ENCODE measurements at regions not wholly inside any gene's neighbourhood (a gene's known extent, or its start where the extent isn't known, plus 50 kb on each side); places are given as distances from the start of the nearest gene placed in this dataset.

DNA sequence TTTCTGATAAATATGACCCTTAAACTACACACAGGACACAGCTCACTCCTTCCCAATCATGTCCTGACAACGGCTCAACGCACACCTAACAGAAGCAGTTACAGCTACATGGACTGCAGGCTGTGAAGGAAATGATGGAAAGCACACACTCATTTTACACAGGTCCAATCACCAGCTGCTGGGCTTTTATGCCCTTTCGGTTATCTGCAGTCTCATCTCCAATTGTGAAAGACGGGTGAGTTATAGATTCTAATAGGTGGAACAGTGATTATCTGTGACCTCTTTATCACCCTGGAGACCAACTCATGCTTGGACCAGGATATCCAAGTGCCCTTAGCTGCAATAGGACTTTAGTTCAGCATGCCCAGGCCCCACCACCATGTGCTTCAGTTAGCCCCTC is 110.4 kb upstream of the CREB1 start:
- H3K4me1 ChIP-seq, result no peaks in the 10 kb centered on the region
- TF ChIP-seq, protein P1, sequence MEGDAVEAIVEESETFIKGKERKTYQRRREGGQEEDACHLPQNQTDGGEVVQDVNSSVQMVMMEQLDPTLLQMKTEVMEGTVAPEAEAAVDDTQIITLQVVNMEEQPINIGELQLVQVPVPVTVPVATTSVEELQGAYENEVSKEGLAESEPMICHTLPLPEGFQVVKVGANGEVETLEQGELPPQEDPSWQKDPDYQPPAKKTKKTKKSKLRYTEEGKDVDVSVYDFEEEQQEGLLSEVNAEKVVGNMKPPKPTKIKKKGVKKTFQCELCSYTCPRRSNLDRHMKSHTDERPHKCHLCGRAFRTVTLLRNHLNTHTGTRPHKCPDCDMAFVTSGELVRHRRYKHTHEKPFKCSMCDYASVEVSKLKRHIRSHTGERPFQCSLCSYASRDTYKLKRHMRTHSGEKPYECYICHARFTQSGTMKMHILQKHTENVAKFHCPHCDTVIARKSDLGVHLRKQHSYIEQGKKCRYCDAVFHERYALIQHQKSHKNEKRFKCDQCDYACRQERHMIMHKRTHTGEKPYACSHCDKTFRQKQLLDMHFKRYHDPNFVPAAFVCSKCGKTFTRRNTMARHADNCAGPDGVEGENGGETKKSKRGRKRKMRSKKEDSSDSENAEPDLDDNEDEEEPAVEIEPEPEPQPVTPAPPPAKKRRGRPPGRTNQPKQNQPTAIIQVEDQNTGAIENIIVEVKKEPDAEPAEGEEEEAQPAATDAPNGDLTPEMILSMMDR (IDR thresholded peaks at IDR 0.05 in 8 of 11, conservative IDR thresholded peaks at IDR 0.05 in 3 of 11), result no peak
- TF ChIP-seq POLR2AphosphoS5 (IDR thresholded peaks at IDR 0.05) (no peak), POLR2A (IDR thresholded peaks at IDR 0.05) (no peak)
- H3K4me3 ChIP-seq, result no peak overlapping the region
- no peaks in the 10 kb centered on the region for H3K9me3 ChIP-seq
- H3K27ac ChIP-seq, result no peak overlapping the region
- DNase-seq, result no peak
- 79 to 98% (median 92%) methylated on average over 4 of the region's 4 CpGs for WGBS, 5 donors
- H3K36me3 ChIP-seq, result no peaks in the 10 kb centered on the region
- intact Hi-C loops (cut with DNase I; ENCODE audit: low total_unique reads), result no loop called here
- H3K27me3 ChIP-seq (replicated peaks in 1 of 7), result no peaks in the 10 kb centered on the region

DNA sequence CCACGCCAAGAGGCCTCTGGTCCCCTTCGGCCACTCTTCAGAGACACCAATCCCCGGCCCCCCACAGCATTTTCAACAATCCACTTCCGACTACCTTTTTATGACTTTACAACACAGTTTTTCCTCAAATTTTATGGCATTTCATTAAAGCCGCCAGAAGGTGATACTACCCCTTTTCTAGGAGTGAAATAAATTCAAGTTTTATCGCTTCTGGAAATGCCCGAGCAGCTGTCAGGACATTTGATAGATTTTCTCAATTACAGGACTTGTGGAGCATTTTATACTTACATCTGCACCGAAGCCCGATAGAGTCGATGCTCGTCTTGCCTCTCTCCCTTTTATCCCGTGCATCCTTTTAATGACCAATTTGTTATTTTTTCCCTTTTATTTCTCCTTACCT is 108.1 kb upstream of the CREB1 start:
- Histone ChIP-seq H3K9me3 (no peaks in the 10 kb centered on the region), H3K4me1 (no peaks in the 10 kb centered on the region), H3K27ac (no peak overlapping the region), H3K4me3 (no peak overlapping the region), H3K36me3 (no peaks in the 10 kb centered on the region), H3K27me3 (replicated peaks in 1 of 7) (no peaks in the 10 kb centered on the region)
- WGBS, 5 donors, result 92 to 98% (median 95%) methylated on average over 12 of the region's 12 CpGs
- intact Hi-C loops (cut with DNase I; ENCODE audit: low total_unique reads), result no loop called here
- no peak for DNase-seq
- TF ChIP-seq POLR2A (IDR thresholded peaks at IDR 0.05) (no peak), POLR2AphosphoS5 (IDR thresholded peaks at IDR 0.05) (no peak)
- TF ChIP-seq, protein P1 (IDR thresholded peaks at IDR 0.05 in 8 of 11, conservative IDR thresholded peaks at IDR 0.05 in 3 of 11), result no peak

DNA sequence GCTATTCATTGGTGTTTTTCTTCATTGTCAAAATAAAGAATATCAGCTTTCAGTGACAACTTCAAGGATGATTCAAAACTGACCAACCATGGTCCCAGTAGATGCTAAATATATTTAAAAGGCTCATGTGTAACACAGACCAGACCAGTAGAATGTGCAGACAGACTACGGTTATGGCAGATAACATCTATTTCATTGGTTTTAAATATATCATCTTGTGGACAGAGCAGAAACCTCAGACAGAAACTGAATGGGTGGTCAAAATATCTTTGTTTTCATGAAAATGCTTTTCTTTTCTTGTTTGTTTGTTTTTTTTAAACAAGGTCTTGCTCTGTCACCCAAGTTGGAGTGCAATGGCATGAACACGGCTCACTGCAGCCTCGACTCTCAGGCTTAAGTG is 107.4 kb upstream of the CREB1 start:
- H3K9me3 ChIP-seq, result no peaks in the 10 kb centered on the region
- intact Hi-C loops (cut with DNase I; ENCODE audit: low total_unique reads), result no loop called here
- no peak overlapping the region for H3K4me3 ChIP-seq
- H3K4me1 ChIP-seq, result no peaks in the 10 kb centered on the region
- H3K27me3 ChIP-seq (replicated peaks in 1 of 7), result no peaks in the 10 kb centered on the region
- no peak for TF ChIP-seq POLR2A (IDR thresholded peaks at IDR 0.05)
- H3K36me3 ChIP-seq, result no peaks in the 10 kb centered on the region
- no peak overlapping the region for H3K27ac ChIP-seq
- 84 to 96% (median 89%) methylated on average over 3 of the region's 3 CpGs for WGBS, 5 donors
- DNase-seq, result no peak

DNA sequence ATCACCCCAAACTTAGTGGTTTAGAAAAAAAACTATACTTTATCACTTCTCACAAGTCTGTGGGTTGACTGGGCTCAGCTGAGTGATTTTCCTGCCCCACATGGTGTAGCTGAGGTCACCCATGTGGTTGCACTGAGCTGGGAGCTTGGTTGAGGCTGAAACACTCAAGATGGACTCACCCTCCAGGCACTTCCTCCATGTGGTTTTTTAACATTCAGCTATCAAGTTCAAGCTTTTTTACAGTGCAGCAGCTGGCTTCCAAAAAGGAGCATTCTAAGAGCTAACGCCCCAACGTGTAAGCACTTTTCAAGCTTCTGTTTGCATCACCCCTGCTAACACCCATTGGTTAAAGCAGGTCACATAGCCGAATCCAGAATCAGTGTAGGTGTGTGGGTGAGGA is 105.9 kb upstream of the CREB1 start:
- WGBS, 5 donors, result 40 to 57% (median 47%) methylated on average over 3 of the region's 3 CpGs
- no peak for DNase-seq
- Histone ChIP-seq H3K4me1 (no peaks in the 10 kb centered on the region), H3K4me3 (no peak overlapping the region), H3K9me3 (no peaks in the 10 kb centered on the region), H3K27me3 (replicated peaks in 1 of 7) (no peaks in the 10 kb centered on the region), H3K27ac (no peak overlapping the region), H3K36me3 (no peaks in the 10 kb centered on the region)
- no peak for TF ChIP-seq POLR2A (IDR thresholded peaks at IDR 0.05)
- TF ChIP-seq, protein P1 (IDR thresholded peaks at IDR 0.05 in 8 of 11, conservative IDR thresholded peaks at IDR 0.05 in 3 of 11), result no peak
- no peak for TF ChIP-seq POLR2AphosphoS5 (IDR thresholded peaks at IDR 0.05)
- intact Hi-C loops (cut with DNase I; ENCODE audit: low total_unique reads), result no loop called here

DNA sequence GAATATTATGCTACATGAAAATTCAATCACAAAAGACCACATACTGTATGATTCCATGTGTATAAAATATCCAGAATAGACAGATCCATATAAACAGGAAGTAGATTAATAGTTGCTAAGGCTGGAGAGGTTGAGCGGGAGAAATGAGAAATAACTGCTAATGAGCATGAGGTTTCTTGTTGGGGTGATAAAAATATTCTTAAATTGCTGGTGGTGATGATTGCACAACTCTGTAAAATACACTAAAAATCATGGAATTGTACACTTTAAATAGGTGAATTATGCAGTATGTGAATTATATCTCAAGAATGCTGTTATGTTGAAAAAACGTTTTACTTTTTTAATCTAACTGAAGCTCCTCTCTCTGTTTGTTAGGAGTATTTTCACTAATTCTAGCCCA is 101.8 kb upstream of the CREB1 start:
- Histone ChIP-seq H3K4me3 (no peak overlapping the region), H3K27me3 (replicated peaks in 1 of 7) (no peaks in the 10 kb centered on the region), H3K27ac (no peak overlapping the region), H3K36me3 (no peaks in the 10 kb centered on the region), H3K9me3 (no peaks in the 10 kb centered on the region), H3K4me1 (no peaks in the 10 kb centered on the region)
- WGBS, 5 donors, result 67 to 85% (median 79%) methylated on average over 2 of the region's 2 CpGs
- intact Hi-C loops (cut with DNase I; ENCODE audit: low total_unique reads), result no loop called here
- DNase-seq, result no peak
- TF ChIP-seq, protein P1 (IDR thresholded peaks at IDR 0.05 in 8 of 11, conservative IDR thresholded peaks at IDR 0.05 in 3 of 11), result no peak
- no peak for TF ChIP-seq POLR2AphosphoS5 (IDR thresholded peaks at IDR 0.05)
- TF ChIP-seq POLR2A (IDR thresholded peaks at IDR 0.05), result no peak
